Stomach (tissue), 4 donors: ENCODE measurements at regions not wholly inside any gene's neighbourhood (a gene's known extent, or its start where the extent isn't known, plus 50 kb on each side); places are given as distances from the start of the nearest gene placed in this dataset.

Experiments used
- EP300 ChIP-seq: sonication (generic); formaldehyde crosslinking; IDR thresholded peaks from one replicate; pipeline ENCODE4 v1.6.1; 2017; ENCODE audit warnings: antibody characterized with exemption
- POLR2A ChIP-seq, 4 donors: fragments of 450-650 bp; IDR thresholded peaks; one replicate each; pipeline ENCODE4 v1.6.1; 2016; ENCODE audit warnings: antibody characterized with exemption in 4 of 4, control low read depth in 2 of 4, mild to moderate bottlenecking in 1 of 4, moderate library complexity in 1 of 4
- POLR2AphosphoS5 ChIP-seq, 3 donors: sonication (generic); formaldehyde crosslinking; IDR thresholded peaks; one replicate each; pipeline ENCODE4 v1.6.1; 2016; ENCODE audit warnings: antibody characterized with exemption in 3 of 3
- TF ChIP-seq, protein P1 (sequence below), 7 experiments: fragments of 450-650 bp in 4 of 7; fragments of 200-600 bp in 3 of 7; sonication (generic) in 3 of 7; IDR thresholded peaks; one replicate each; pipeline ENCODE4 v1.5.1; 2016 to 2019; ENCODE audit warnings: antibody characterized with exemption in 7 of 7, control low read depth in 2 of 7, mild to moderate bottlenecking in 1 of 7

DNA sequence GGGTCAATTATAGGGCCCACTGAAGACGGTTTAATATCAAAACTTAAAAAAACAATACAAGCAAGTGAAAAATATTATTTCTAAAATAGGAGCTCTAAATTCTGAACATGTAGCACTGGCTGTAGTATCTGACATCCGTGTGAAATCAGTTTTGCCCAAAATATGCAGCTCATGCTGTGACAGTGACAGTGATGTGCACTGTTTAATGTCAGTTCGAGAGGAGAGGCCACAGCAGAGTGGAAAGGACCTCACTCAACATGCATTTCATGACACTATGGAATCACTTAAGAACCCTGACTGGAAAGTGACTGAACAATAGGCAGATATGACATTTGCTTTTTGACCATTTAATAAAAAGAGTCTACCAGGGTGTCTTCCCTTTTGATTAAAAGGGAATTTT lies 397.0 kb downstream of the FRK start:
- TF ChIP-seq, protein P1, sequence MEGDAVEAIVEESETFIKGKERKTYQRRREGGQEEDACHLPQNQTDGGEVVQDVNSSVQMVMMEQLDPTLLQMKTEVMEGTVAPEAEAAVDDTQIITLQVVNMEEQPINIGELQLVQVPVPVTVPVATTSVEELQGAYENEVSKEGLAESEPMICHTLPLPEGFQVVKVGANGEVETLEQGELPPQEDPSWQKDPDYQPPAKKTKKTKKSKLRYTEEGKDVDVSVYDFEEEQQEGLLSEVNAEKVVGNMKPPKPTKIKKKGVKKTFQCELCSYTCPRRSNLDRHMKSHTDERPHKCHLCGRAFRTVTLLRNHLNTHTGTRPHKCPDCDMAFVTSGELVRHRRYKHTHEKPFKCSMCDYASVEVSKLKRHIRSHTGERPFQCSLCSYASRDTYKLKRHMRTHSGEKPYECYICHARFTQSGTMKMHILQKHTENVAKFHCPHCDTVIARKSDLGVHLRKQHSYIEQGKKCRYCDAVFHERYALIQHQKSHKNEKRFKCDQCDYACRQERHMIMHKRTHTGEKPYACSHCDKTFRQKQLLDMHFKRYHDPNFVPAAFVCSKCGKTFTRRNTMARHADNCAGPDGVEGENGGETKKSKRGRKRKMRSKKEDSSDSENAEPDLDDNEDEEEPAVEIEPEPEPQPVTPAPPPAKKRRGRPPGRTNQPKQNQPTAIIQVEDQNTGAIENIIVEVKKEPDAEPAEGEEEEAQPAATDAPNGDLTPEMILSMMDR (IDR thresholded peaks at IDR 0.05): no peak
- TF ChIP-seq POLR2AphosphoS5 (IDR thresholded peaks at IDR 0.05) (no peak), EP300 (no peak), POLR2A (IDR thresholded peaks at IDR 0.05) (no peak)
